PC-3 (cell line): ENCODE measurements at regions not wholly inside any gene's neighbourhood (a gene's known extent, or its start where the extent isn't known, plus 50 kb on each side); places are given as distances from the start of the nearest gene placed in this dataset.

ENCODE experiments used
- ATAC-seq: fragments of 200-7000 bp; cut with Tn5 transposase; 2 replicates; pipeline ENCODE4 v1.9.1; 2020; ENCODE audit warnings: mild to moderate bottlenecking, moderate library complexity
- BruUV-seq: library from RNA; stranded (reverse); fragments of 400-500 nt; replicated peaks from 2 replicates; lab custom pipeline; 2021; lab: Mats Ljungman, UMichigan
- CTCF ChIA-PET: fragments of 300-600 bp; sonication (Branson Sonifier 250); formaldehyde crosslinking; loops from one replicate; lab custom pipeline; 2022; ENCODE audit warnings: antibody characterized with exemption; lab: Charles Lee
- POLR2A ChIA-PET: fragments of 300-600 bp; sonication (Branson Sonifier 250); formaldehyde crosslinking; loops from one replicate; lab custom pipeline; 2022; ENCODE audit warnings: antibody characterized with exemption; ENCODE audit not compliant: unreplicated experiment; lab: Charles Lee
- DNase-seq: peaks from one replicate; pipeline ENCODE4 v3.0.0-alpha.2; 2015
- H2AFZ ChIP-seq: fragments of 300-600 bp; sonication (generic); 2 replicates; pipeline ENCODE4 v1.6.0; 2016; ENCODE audit warnings: antibody characterized with exemption, low read length
- H3F3A ChIP-seq: fragments of 300-600 bp; sonication (generic); one replicate; pipeline ENCODE4 v1.6.0; 2017; ENCODE audit warnings: antibody characterized with exemption, low read length, control low read depth, mild to moderate bottlenecking; ENCODE audit not compliant: unreplicated experiment
- H3K27ac ChIP-seq: fragments of 300-600 bp; sonication (generic); 2 replicates; pipeline ENCODE4 v1.5.1; 2016; ENCODE audit warnings: mild to moderate bottlenecking, low read length
- H3K27me3 ChIP-seq: fragments of 300-600 bp; sonication (generic); 2 replicates; pipeline ENCODE4 v1.6.1; 2016; ENCODE audit warnings: low read length, mixed read lengths
- H3K36me3 ChIP-seq: fragments of 300-600 bp; sonication (generic); 2 replicates; pipeline ENCODE4 v1.6.1; 2016; ENCODE audit warnings: low read depth, mixed run types, low read length, mixed read lengths
- H3K4me1 ChIP-seq: fragments of 300-600 bp; sonication (generic); 2 replicates; pipeline ENCODE4 v1.5.1; 2016; ENCODE audit warnings: low read length; ENCODE audit not compliant: insufficient read depth
- H3K4me2 ChIP-seq: fragments of 300-600 bp; sonication (generic); 2 replicates; pipeline ENCODE4 v1.6.0; 2016; ENCODE audit warnings: low read length
- H3K4me3 ChIP-seq: fragments of 300-600 bp; sonication (generic); 2 replicates; pipeline ENCODE4 v1.5.1; 2016; ENCODE audit warnings: mild to moderate bottlenecking, low read length, mixed read lengths
- H3K79me2 ChIP-seq: fragments of 300-600 bp; sonication (generic); 2 replicates; pipeline ENCODE4 v1.6.1; 2017; ENCODE audit warnings: low read length, mixed read lengths
- H3K9ac ChIP-seq: fragments of 300-600 bp; sonication (generic); 2 replicates; pipeline ENCODE4 v1.6.0; 2016; ENCODE audit warnings: mild to moderate bottlenecking, low read length
- H3K9me2 ChIP-seq: fragments of 300-600 bp; sonication (generic); replicated peaks from 2 replicates; pipeline ENCODE4 v1.6.1; 2016; ENCODE audit warnings: mixed run types, low read length, mixed read lengths
- H3K9me3 ChIP-seq: fragments of 300-600 bp; sonication (generic); 2 replicates; pipeline ENCODE4 v1.6.1; 2016; ENCODE audit warnings: low read length, mixed read lengths
- H4K20me1 ChIP-seq: fragments of 300-600 bp; sonication (generic); 2 replicates; pipeline ENCODE4 v1.6.1; 2016; ENCODE audit warnings: low read length, mixed read lengths
- EZH2 ChIP-seq: fragments of 300-600 bp; sonication (generic); IDR thresholded peaks from one replicate; pipeline ENCODE4 v1.6.1; 2017; ENCODE audit warnings: antibody characterized with exemption, mild to moderate bottlenecking, low read length; ENCODE audit not compliant: unreplicated experiment
- EZH2phosphoT487 ChIP-seq: fragments of 300-600 bp; sonication (generic); IDR thresholded peaks from 2 replicates; pipeline ENCODE4 v1.6.1; 2018; ENCODE audit warnings: mild to moderate bottlenecking, antibody characterized with exemption, low read length, borderline replicate concordance
- intact Hi-C: fragments of 100-400 bp; cut with micrococcal nuclease; formaldehyde crosslinking; loops from 2 replicates; pipeline ENCODE4 v1.9.0; 2023
- TF ChIP-seq, protein P1 (sequence below): fragments of 300-600 bp; sonication (generic); conservative IDR thresholded peaks from 2 replicates; pipeline ENCODE4 v1.5.1; 2017; ENCODE audit warnings: antibody characterized with exemption, low read depth, mild to moderate bottlenecking, low read length

GRCh38 chr2:78895022-78895421 is 130.5 kb upstream of the REG3G start:
- Histone ChIP-seq H3K9me3 (0 out of 2 replicates have a peak, but pooled peaks cover 4% of the 10 kb centered on the region), H4K20me1 (no peaks in the 10 kb centered on the region), H3K27ac (no peak overlapping the region), H2AFZ (no peak overlapping the region), H3K27me3 (no peaks in the 10 kb centered on the region), H3K79me2 (no peaks in the 10 kb centered on the region), H3K36me3 (no peaks in the 10 kb centered on the region), H3K9ac (no peak overlapping the region), H3K4me3 (no peak overlapping the region), H3F3A (no peaks in the 10 kb centered on the region), H3K4me2 (no peak overlapping the region), H3K9me2 (no peaks in the 10 kb centered on the region), H3K4me1 (no peaks in the 10 kb centered on the region)
- no TSS peak for BruUV-seq
- TF ChIP-seq, protein P1, sequence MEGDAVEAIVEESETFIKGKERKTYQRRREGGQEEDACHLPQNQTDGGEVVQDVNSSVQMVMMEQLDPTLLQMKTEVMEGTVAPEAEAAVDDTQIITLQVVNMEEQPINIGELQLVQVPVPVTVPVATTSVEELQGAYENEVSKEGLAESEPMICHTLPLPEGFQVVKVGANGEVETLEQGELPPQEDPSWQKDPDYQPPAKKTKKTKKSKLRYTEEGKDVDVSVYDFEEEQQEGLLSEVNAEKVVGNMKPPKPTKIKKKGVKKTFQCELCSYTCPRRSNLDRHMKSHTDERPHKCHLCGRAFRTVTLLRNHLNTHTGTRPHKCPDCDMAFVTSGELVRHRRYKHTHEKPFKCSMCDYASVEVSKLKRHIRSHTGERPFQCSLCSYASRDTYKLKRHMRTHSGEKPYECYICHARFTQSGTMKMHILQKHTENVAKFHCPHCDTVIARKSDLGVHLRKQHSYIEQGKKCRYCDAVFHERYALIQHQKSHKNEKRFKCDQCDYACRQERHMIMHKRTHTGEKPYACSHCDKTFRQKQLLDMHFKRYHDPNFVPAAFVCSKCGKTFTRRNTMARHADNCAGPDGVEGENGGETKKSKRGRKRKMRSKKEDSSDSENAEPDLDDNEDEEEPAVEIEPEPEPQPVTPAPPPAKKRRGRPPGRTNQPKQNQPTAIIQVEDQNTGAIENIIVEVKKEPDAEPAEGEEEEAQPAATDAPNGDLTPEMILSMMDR = no peak
- no peak for TF ChIP-seq EZH2
- TF ChIP-seq EZH2phosphoT487 = no peak
- ChIA-PET POLR2A (no interaction called here), CTCF (no interaction called here)
- intact Hi-C loops = no loop called here
- no peak for ATAC-seq
- no peak for DNase-seq

- Histone ChIP-seq H3K27ac (no peak overlapping the region), H3K4me2 (no peak overlapping the region), H3K36me3 (no peaks in the 10 kb centered on the region), H3K79me2 (no peaks in the 10 kb centered on the region), H3K27me3 (no peaks in the 10 kb centered on the region), H2AFZ (no peak overlapping the region), H3K4me3 (no peak overlapping the region), H4K20me1 (no peaks in the 10 kb centered on the region), H3K4me1 (no peaks in the 10 kb centered on the region), H3K9me2 (no peaks in the 10 kb centered on the region), H3F3A (no peaks in the 10 kb centered on the region), H3K9ac (no peak overlapping the region), H3K9me3 (0 out of 2 replicates have a peak, but pooled peaks cover 4% of the 10 kb centered on the region)
- intact Hi-C loops = no loop called here
- no peak for TF ChIP-seq EZH2
- TF ChIP-seq, protein P1 = no peak
- TF ChIP-seq EZH2phosphoT487 = no peak
- no peak for ATAC-seq
- DNase-seq = no peak
- POLR2A ChIA-PET = no interaction called here
- CTCF ChIA-PET = no interaction called here
- BruUV-seq = no TSS peak
These were observed 129.0 kb upstream of the REG3G start for GRCh38 chr2:78896536-78896935.

GRCh38 chr2:78907089-78907488 is 118.4 kb upstream of the REG3G start:
- DNase-seq = no peak
- Histone ChIP-seq H3K9me3 (peaks cover 15% of the 10 kb centered on the region), H4K20me1 (no peaks in the 10 kb centered on the region), H3K4me3 (no peak overlapping the region), H3K27me3 (no peaks in the 10 kb centered on the region), H3K4me2 (no peak overlapping the region), H3K79me2 (no peaks in the 10 kb centered on the region), H3K9ac (no peak overlapping the region), H3K9me2 (no peaks in the 10 kb centered on the region), H3K4me1 (no peaks in the 10 kb centered on the region), H3K27ac (no peak overlapping the region), H2AFZ (no peak overlapping the region), H3K36me3 (no peaks in the 10 kb centered on the region), H3F3A (no peaks in the 10 kb centered on the region)
- no peak for TF ChIP-seq EZH2
- TF ChIP-seq, protein P1 = no peak
- TF ChIP-seq EZH2phosphoT487 = no peak
- BruUV-seq = no TSS peak
- ChIA-PET CTCF (no interaction called here), POLR2A (no interaction called here)
- no peak for ATAC-seq
- intact Hi-C loops = no loop called here
